Retinal pigment epithelial cell (primary cell): ENCODE measurements at regions not wholly inside any gene's neighbourhood (a gene's known extent, or its start where the extent isn't known, plus 50 kb on each side); places are given as distances from the start of the nearest gene placed in this dataset.

Experiments
- DNase-seq: peaks from one replicate; pipeline ENCODE4 v3.0.0-alpha.2; 2010; ENCODE audit warnings: low read depth
- H3K4me3 ChIP-seq: 2 replicates; pipeline ENCODE4 v1.5.1; 2011; ENCODE audit warnings: mild to moderate bottlenecking, low read length, control low read depth, moderate library complexity
- TF ChIP-seq, protein P1 (sequence below): conservative IDR thresholded peaks from 2 replicates; pipeline ENCODE4 v1.5.1; 2011; ENCODE audit warnings: low read depth, low read length, control low read depth, inconsistent platforms

DNA sequence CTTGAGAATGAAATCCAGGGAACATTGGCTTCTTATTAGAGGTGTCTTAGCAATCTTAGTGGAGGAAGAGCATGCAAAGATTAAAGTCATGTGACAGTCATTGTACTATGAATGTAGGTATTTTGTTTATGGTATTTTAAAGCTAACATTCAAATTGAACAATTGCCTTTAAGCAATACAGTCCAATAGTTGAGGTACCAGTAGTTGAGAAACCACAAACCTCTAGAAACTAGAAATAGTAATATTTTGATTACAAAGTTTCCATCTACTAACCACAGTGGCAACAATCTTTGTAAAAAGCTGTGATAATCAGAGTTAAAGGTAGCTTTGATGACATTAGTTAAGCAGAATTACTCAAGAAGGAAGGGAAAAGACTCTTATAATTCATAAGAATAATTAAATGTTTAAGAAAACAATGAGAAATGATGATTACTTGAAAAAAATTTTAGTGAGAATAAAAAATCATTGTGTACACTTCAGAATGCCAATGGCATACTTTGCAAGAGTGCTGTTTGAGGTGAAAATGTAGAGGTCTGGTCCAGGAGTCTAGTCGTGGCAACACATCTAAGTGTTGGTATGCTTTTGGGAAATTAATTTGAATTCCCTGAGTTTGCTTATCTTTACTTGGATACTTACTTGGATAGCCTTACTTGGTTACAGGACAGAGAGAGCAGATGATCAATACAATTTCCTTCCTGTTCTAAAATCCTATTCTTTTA lies 104.9 kb upstream of the PTGFR start:
- no peak for DNase-seq
- TF ChIP-seq, protein P1, sequence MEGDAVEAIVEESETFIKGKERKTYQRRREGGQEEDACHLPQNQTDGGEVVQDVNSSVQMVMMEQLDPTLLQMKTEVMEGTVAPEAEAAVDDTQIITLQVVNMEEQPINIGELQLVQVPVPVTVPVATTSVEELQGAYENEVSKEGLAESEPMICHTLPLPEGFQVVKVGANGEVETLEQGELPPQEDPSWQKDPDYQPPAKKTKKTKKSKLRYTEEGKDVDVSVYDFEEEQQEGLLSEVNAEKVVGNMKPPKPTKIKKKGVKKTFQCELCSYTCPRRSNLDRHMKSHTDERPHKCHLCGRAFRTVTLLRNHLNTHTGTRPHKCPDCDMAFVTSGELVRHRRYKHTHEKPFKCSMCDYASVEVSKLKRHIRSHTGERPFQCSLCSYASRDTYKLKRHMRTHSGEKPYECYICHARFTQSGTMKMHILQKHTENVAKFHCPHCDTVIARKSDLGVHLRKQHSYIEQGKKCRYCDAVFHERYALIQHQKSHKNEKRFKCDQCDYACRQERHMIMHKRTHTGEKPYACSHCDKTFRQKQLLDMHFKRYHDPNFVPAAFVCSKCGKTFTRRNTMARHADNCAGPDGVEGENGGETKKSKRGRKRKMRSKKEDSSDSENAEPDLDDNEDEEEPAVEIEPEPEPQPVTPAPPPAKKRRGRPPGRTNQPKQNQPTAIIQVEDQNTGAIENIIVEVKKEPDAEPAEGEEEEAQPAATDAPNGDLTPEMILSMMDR: no peak
- no peak overlapping the region for H3K4me3 ChIP-seq

DNA sequence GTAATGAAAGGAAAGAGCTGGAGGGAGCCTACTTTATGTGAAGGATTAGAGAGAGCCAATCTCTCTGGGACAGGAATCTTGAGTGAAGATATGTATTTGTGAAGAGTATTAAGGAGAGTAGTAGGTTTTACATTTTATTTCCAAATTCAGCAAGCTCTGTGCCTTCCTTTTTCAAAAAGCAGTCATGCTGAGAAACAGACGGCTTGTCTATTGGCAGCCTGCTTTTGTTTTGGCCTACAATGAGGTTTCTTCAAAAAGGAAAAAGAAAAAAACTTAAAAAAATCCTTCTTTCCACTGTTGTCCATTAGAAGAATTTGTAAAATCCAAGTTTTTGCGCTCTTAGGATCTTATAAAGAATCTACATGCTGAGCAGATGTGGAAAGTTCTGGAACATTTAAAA lies 103.6 kb upstream of the PTGFR start:
- TF ChIP-seq, protein P1: no peak
- no peak overlapping the region for H3K4me3 ChIP-seq
- DNase-seq: no peak

DNA sequence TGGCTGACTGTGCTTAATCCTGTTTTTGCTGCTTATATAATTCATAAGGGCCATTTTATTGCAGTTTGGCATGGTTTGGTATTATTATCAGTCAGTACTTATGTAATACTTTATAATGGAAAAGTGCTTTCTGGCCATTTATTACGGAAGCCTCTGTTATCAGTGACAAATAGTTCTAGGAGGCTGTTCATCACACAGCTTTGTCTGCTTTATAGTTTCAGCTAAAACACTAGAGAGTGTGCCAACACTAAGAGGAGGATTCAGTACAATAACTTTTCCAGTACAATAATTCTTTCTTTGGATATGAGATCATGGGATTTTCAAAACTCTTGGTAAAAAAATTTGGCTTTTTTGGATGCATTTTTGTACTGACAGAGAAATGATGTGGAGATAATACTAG lies 102.9 kb upstream of the PTGFR start:
- TF ChIP-seq, protein P1: no peak
- H3K4me3 ChIP-seq: no peak overlapping the region
- no peak for DNase-seq

DNA sequence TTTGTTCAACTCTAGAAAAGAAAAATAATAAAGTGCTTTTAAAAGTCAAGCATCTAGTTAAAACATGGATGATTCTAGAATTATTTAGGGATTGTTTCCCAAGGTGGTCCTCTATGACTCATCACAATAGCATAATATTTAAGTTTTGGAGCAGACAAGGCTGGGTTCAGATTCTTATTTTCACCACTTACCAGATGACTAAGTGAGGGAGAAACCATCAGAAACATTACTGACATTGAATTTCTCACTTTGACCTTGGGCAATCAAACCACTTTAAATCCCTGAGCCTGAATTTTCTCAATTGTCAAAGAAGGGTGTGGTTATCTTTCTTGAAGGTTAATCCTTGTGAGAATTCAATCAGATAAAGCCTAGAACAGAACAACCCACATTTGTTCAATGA lies 102.5 kb upstream of the PTGFR start:
- no peak overlapping the region for H3K4me3 ChIP-seq
- TF ChIP-seq, protein P1: no peak
- DNase-seq: no peak

DNA sequence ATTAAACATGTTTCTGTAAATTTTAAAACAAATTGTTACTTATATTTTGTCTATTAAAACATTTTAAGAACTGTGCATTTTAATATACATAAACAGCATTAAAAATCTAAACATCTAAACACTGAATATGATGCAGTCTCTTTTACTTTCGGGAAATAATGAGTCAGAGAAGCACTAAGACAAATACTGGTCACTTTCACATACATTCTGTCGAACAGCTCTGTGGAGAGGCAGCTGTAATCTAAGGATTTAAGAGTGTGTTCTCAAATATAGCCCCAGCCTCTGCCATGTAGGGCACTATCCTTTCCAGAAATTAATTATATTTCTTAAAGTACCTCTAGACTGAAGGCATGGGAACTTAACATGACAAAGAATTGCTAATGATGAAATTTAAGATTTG lies 89.6 kb upstream of the PTGFR start:
- no peak overlapping the region for H3K4me3 ChIP-seq
- TF ChIP-seq, protein P1: no peak
- no peak for DNase-seq

DNA sequence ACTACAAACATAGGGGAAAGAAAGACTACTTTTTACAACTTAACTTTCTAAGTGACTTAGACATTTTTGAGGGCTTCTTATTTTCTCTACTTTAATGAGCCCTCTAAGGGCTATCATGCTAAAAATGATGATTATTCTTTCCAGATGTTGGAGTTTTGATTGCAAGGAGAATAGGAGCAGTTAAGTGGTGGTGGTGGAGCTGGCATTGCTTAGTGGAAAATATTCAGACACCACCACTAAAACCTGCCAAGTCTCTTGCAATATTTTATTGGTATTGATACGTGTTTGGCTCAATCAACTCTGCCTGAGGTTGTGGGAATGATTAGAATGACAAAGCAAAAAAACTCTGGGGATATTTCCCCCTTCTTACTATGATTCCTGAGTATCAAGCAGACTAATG lies 82.6 kb upstream of the PTGFR start:
- TF ChIP-seq, protein P1: no peak
- DNase-seq: no peak
- H3K4me3 ChIP-seq: no peak overlapping the region

DNA sequence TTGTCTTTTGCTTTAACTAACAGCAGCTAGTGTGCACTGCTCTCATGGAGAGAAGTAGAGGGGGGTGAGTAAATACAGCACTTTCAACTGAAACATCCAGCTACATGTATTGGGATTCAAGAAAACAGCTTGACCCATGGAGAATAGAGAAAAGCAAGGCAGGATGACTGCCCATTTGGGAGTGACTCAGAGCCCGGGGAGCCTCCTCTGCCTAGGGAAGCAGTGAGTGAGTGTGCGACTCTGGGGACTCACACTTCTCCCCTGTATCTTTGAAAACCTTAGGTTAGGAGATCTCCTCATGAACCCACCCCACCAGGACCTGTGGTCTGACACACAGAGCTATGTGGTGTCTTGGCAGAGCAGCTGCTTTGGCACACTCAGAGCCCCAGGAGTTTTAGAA lies 82.0 kb upstream of the PTGFR start:
- no peak for DNase-seq
- TF ChIP-seq, protein P1: no peak
- H3K4me3 ChIP-seq: no peak overlapping the region
